NCI-H2107 treated with DMSO at 0.1 percent for 48 hours (cell line): ENCODE measurements at regions not wholly inside any gene's neighbourhood (a gene's known extent, or its start where the extent isn't known, plus 50 kb on each side); places are given as distances from the start of the nearest gene placed in this dataset.

Source experiments
- DNase-seq: peaks from one replicate; lab custom pipeline; 2025; ENCODE audit not compliant: unreplicated experiment; lab: John Stamatoyannopoulos, UW

GRCh38 chr9:28782630-28783029, 1209.3 kb upstream of the C9orf72 start:
- no peak for DNase-seq

GRCh38 chr9:28792716-28793115, 1219.4 kb upstream of the C9orf72 start:
- DNase-seq: no peak

GRCh38 chr9:28799876-28800275, 1226.6 kb upstream of the C9orf72 start:
- no peak for DNase-seq

- no peak for DNase-seq
Observed at GRCh38 chr9:28801144-28801799, 1228.0 kb upstream of the C9orf72 start.

- no peak for DNase-seq
Observed at GRCh38 chr9:28805197-28805596, 1231.9 kb upstream of the C9orf72 start.

- DNase-seq: no peak
Observed at GRCh38 chr9:28808042-28808441, 1234.8 kb upstream of the C9orf72 start.

GRCh38 chr9:28810388-28811075, 1237.3 kb upstream of the C9orf72 start:
- DNase-seq: no peak

- DNase-seq: no peak
Observed at GRCh38 chr9:28820741-28821140, 1247.5 kb upstream of the C9orf72 start.

GRCh38 chr9:28821240-28821639, 1248.0 kb upstream of the C9orf72 start:
- no peak for DNase-seq

- DNase-seq: no peak
Observed at GRCh38 chr9:28824432-28824963, 1251.2 kb upstream of the C9orf72 start.

GRCh38 chr9:28832168-28832770, 1259.0 kb upstream of the C9orf72 start:
- DNase-seq: no peak

GRCh38 chr9:28834156-28834555, 1260.9 kb upstream of the C9orf72 start:
- DNase-seq: no peak

- DNase-seq: no peak
Observed at GRCh38 chr9:28839778-28840430, 1266.6 kb upstream of the C9orf72 start.

GRCh38 chr9:28841775-28842174, 1268.5 kb upstream of the C9orf72 start:
- no peak for DNase-seq

- DNase-seq: no peak
Observed at GRCh38 chr9:28847331-28847730, 1274.0 kb upstream of the C9orf72 start.

GRCh38 chr9:28848671-28849070, 1275.4 kb upstream of the C9orf72 start:
- no peak for DNase-seq

GRCh38 chr9:28853477-28853876, 1280.2 kb upstream of the C9orf72 start:
- no peak for DNase-seq

GRCh38 chr9:28866951-28867350, 1293.7 kb upstream of the C9orf72 start:
- DNase-seq: no peak

GRCh38 chr9:28868228-28868990, 1295.1 kb upstream of the C9orf72 start:
- DNase-seq: no peak

- DNase-seq: no peak
Observed at GRCh38 chr9:28882529-28882928, 1309.2 kb upstream of the C9orf72 start.

- DNase-seq: no peak
Observed at GRCh38 chr9:28883234-28883633, 1310.0 kb upstream of the C9orf72 start.
